GM12874 (cell line): ENCODE measurements at regions not wholly inside any gene's neighbourhood (a gene's known extent, or its start where the extent isn't known, plus 50 kb on each side); places are given as distances from the start of the nearest gene placed in this dataset.

ENCODE experiments used
- CTCF ChIP-seq: IDR thresholded peaks from 2 replicates; pipeline ENCODE4 v1.5.1; 2011; ENCODE audit warnings: low read depth, mild to moderate bottlenecking, control low read depth, low read length, moderate library complexity; ENCODE audit not compliant: insufficient read depth

- TF ChIP-seq CTCF, result no peak
These were observed 101.3 kb upstream of the CCDC150 start for GRCh38 chr2:196538189-196538588.

- TF ChIP-seq CTCF, result no peak
These were observed 100.9 kb upstream of the CCDC150 start for GRCh38 chr2:196538646-196539045.

- TF ChIP-seq CTCF, result no peak
These were observed 94.5 kb upstream of the CCDC150 start for GRCh38 chr2:196544906-196545433.

- TF ChIP-seq CTCF, result no peak
These were observed 93.2 kb upstream of the CCDC150 start for GRCh38 chr2:196546151-196546919.

GRCh38 chr2:196549052-196549451 is 90.5 kb upstream of the CCDC150 start:
- no peak for TF ChIP-seq CTCF

GRCh38 chr2:196551014-196551413 is 88.5 kb upstream of the CCDC150 start:
- no peak for TF ChIP-seq CTCF

- no peak for TF ChIP-seq CTCF
These were observed 84.4 kb upstream of the CCDC150 start for GRCh38 chr2:196555161-196555560.
